Vagina (tissue), 2 donors: ENCODE measurements at regions not wholly inside any gene's neighbourhood (a gene's known extent, or its start where the extent isn't known, plus 50 kb on each side); places are given as distances from the start of the nearest gene placed in this dataset.

Experiments used
- DNase-seq, 2 donors: peaks; one replicate each; pipeline ENCODE4 v3.0.0-alpha.2; 2017; ENCODE audit errors: extremely low spot score in 2 of 2
- H3K27ac ChIP-seq: fragments of 200-600 bp; sonication (generic); one replicate; pipeline ENCODE4 v1.5.1; 2019
- H3K27me3 ChIP-seq: fragments of 200-600 bp; sonication (generic); one replicate; pipeline ENCODE4 v1.5.1; 2019
- H3K36me3 ChIP-seq, 2 donors: fragments of 200-600 bp; sonication (generic); one replicate each; pipeline ENCODE4 v1.5.1; 2017 to 2019
- H3K4me1 ChIP-seq: fragments of 200-600 bp; sonication (generic); one replicate; pipeline ENCODE4 v1.5.1; 2019
- H3K4me3 ChIP-seq, 2 donors: fragments of 200-600 bp; sonication (generic); 1 replicate in 1 of 2; 2 replicates in 1 of 2; pipeline ENCODE4 v1.5.1; 2016 to 2019
- H3K9me3 ChIP-seq: fragments of 200-600 bp; sonication (generic); one replicate; pipeline ENCODE4 v1.5.1; 2019
- POLR2A ChIP-seq, 2 donors: fragments of 450-650 bp; IDR thresholded peaks; one replicate each; pipeline ENCODE4 v1.6.1; 2017; ENCODE audit warnings: antibody characterized with exemption in 2 of 2, mild to moderate bottlenecking in 2 of 2, moderate library complexity in 2 of 2
- POLR2AphosphoS5 ChIP-seq, 2 donors: sonication (generic); formaldehyde crosslinking; IDR thresholded peaks; one replicate each; pipeline ENCODE4 v1.9.0; 2017; ENCODE audit warnings: antibody characterized with exemption in 2 of 2, mild to moderate bottlenecking in 2 of 2, low read depth in 1 of 2; ENCODE audit not compliant: insufficient read depth in 1 of 2
- intact Hi-C: fragments of 100-400 bp; cut with DNase I; formaldehyde crosslinking; loops from one replicate; pipeline ENCODE4 v1.15.1; 2023
- TF ChIP-seq, protein P1 (sequence below), 3 experiments: fragments of 450-650 bp in 2 of 3; fragments of 200-600 bp in 1 of 3; sonication (generic) in 1 of 3; IDR thresholded peaks; one replicate each; pipeline ENCODE4 v1.5.1; 2017 to 2019; ENCODE audit warnings: antibody characterized with exemption in 3 of 3, mild to moderate bottlenecking in 2 of 3, moderate library complexity in 2 of 3

GRCh38 chr2:58968885-58969284 lies 727.8 kb upstream of the FANCL start:
- H3K36me3 ChIP-seq, result no peaks in the 10 kb centered on the region
- TF ChIP-seq POLR2A (IDR thresholded peaks at IDR 0.05) (no peak), POLR2AphosphoS5 (IDR thresholded peaks at IDR 0.05; ENCODE audit: insufficient read depth in 1 of 2, low read depth in 1 of 2) (no peak)
- TF ChIP-seq, protein P1, sequence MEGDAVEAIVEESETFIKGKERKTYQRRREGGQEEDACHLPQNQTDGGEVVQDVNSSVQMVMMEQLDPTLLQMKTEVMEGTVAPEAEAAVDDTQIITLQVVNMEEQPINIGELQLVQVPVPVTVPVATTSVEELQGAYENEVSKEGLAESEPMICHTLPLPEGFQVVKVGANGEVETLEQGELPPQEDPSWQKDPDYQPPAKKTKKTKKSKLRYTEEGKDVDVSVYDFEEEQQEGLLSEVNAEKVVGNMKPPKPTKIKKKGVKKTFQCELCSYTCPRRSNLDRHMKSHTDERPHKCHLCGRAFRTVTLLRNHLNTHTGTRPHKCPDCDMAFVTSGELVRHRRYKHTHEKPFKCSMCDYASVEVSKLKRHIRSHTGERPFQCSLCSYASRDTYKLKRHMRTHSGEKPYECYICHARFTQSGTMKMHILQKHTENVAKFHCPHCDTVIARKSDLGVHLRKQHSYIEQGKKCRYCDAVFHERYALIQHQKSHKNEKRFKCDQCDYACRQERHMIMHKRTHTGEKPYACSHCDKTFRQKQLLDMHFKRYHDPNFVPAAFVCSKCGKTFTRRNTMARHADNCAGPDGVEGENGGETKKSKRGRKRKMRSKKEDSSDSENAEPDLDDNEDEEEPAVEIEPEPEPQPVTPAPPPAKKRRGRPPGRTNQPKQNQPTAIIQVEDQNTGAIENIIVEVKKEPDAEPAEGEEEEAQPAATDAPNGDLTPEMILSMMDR (IDR thresholded peaks at IDR 0.05), result no peak
- intact Hi-C loops, result no loop called here
- no peak for DNase-seq
- H3K9me3 ChIP-seq, result no peaks in the 10 kb centered on the region
- no peaks in the 10 kb centered on the region for H3K27me3 ChIP-seq
- no peaks in the 10 kb centered on the region for H3K4me1 ChIP-seq
- H3K27ac ChIP-seq, result no peak overlapping the region
- no peak overlapping the region for H3K4me3 ChIP-seq

DNA sequence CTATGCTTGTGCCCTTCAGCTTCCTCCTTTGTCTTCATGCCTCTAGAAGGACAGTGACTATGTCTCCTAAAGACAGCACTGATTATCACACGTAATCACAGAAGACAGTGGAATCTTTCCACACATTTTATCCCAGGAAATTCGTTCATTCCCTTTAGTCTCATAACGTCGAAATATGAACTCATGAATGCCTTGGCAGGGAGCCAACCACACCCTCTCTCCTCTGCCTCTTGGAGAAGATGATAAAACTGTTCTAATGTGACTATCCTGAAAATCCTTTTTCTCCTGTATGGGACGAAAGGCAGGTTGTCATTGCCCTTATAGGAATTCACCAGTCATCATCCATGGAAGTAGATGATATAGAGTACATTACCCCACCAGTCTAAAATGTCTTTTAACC lies 726.6 kb upstream of the FANCL start:
- Histone ChIP-seq H3K27me3 (no peaks in the 10 kb centered on the region), H3K27ac (no peak overlapping the region), H3K9me3 (no peaks in the 10 kb centered on the region), H3K4me3 (no peak overlapping the region), H3K4me1 (no peaks in the 10 kb centered on the region), H3K36me3 (no peaks in the 10 kb centered on the region)
- intact Hi-C loops, result no loop called here
- DNase-seq, result no peak
- TF ChIP-seq POLR2AphosphoS5 (IDR thresholded peaks at IDR 0.05; ENCODE audit: insufficient read depth in 1 of 2, low read depth in 1 of 2) (no peak), POLR2A (IDR thresholded peaks at IDR 0.05) (no peak)
- TF ChIP-seq, protein P1 (IDR thresholded peaks at IDR 0.05), result no peak

GRCh38 chr2:58965602-58966001 lies 724.5 kb upstream of the FANCL start:
- no peaks in the 10 kb centered on the region for H3K4me1 ChIP-seq
- no peak overlapping the region for H3K4me3 ChIP-seq
- H3K9me3 ChIP-seq, result no peaks in the 10 kb centered on the region
- TF ChIP-seq, protein P1 (IDR thresholded peaks at IDR 0.05), result no peak
- TF ChIP-seq POLR2A (IDR thresholded peaks at IDR 0.05) (no peak), POLR2AphosphoS5 (IDR thresholded peaks at IDR 0.05; ENCODE audit: insufficient read depth in 1 of 2, low read depth in 1 of 2) (no peak)
- intact Hi-C loops, result no loop called here
- H3K27ac ChIP-seq, result no peak overlapping the region
- no peaks in the 10 kb centered on the region for H3K27me3 ChIP-seq
- DNase-seq, result no peak
- H3K36me3 ChIP-seq, result no peaks in the 10 kb centered on the region

GRCh38 chr2:58959996-58960395 lies 718.9 kb upstream of the FANCL start:
- DNase-seq, result no peak
- H3K4me1 ChIP-seq, result no peaks in the 10 kb centered on the region
- no peaks in the 10 kb centered on the region for H3K27me3 ChIP-seq
- no peak overlapping the region for H3K27ac ChIP-seq
- TF ChIP-seq, protein P1 (IDR thresholded peaks at IDR 0.05), result no peak
- TF ChIP-seq POLR2A (IDR thresholded peaks at IDR 0.05), result no peak
- TF ChIP-seq POLR2AphosphoS5 (IDR thresholded peaks at IDR 0.05; ENCODE audit: insufficient read depth in 1 of 2, low read depth in 1 of 2), result no peak
- H3K9me3 ChIP-seq, result no peaks in the 10 kb centered on the region
- H3K4me3 ChIP-seq, result no peak overlapping the region
- intact Hi-C loops, result no loop called here
- no peaks in the 10 kb centered on the region for H3K36me3 ChIP-seq

GRCh38 chr2:58957188-58957840 lies 716.2 kb upstream of the FANCL start:
- Histone ChIP-seq H3K9me3 (no peaks in the 10 kb centered on the region), H3K36me3 (no peaks in the 10 kb centered on the region), H3K27me3 (no peaks in the 10 kb centered on the region), H3K4me3 (no peak overlapping the region), H3K27ac (no peak overlapping the region), H3K4me1 (no peaks in the 10 kb centered on the region)
- TF ChIP-seq POLR2A (IDR thresholded peaks at IDR 0.05) (no peak), POLR2AphosphoS5 (IDR thresholded peaks at IDR 0.05; ENCODE audit: insufficient read depth in 1 of 2, low read depth in 1 of 2) (no peak)
- TF ChIP-seq, protein P1 (IDR thresholded peaks at IDR 0.05), result no peak
- intact Hi-C loops, result no loop called here
- no peak for DNase-seq
